HepG2 (cell line): ENCODE measurements at regions not wholly inside any gene's neighbourhood (a gene's known extent, or its start where the extent isn't known, plus 50 kb on each side); places are given as distances from the start of the nearest gene placed in this dataset.

Experiments
- ATF7-NPFF ChIP-seq: sonication (generic); formaldehyde crosslinking; IDR thresholded peaks from 2 replicates; pipeline ENCODE4 v1.8.1; 2023; ENCODE audit warnings: mild to moderate bottlenecking, low read depth, missing genetic modification reagents, moderate library complexity
- ELF3 ChIP-seq: IDR thresholded peaks from 2 replicates; pipeline ENCODE4 v1.6.1; 2016; ENCODE audit warnings: missing genetic modification reagents, missing compliant biosample characterization
- ELF4 ChIP-seq: sonication (generic); formaldehyde crosslinking; IDR thresholded peaks from 2 replicates; pipeline ENCODE4 v1.5.0; 2020; ENCODE audit warnings: missing genetic modification reagents, mild to moderate bottlenecking, moderate library complexity, borderline replicate concordance
- MBD4 ChIP-seq: IDR thresholded peaks from 2 replicates; pipeline ENCODE4 v1.6.1; 2012; ENCODE audit warnings: low read length, inconsistent platforms, borderline replicate concordance
- MXI1 ChIP-seq: IDR thresholded peaks from 3 replicates; pipeline ENCODE4 v1.6.1; 2012; ENCODE audit warnings: low read depth, low read length, inconsistent platforms, borderline replicate concordance
- NBN ChIP-seq: fragments of 450-650 bp; conservative IDR thresholded peaks from 2 replicates; pipeline ENCODE4 v1.6.1; 2017
- RAD21 ChIP-seq: fragments of 450-650 bp; formaldehyde crosslinking; IDR thresholded peaks from 2 replicates; pipeline ENCODE4 v1.5.0; 2020; ENCODE audit warnings: mild to moderate bottlenecking
- REL ChIP-seq: sonication (generic); formaldehyde crosslinking; conservative IDR thresholded peaks from 2 replicates; pipeline ENCODE4 v1.8.0; 2022; ENCODE audit warnings: mild to moderate bottlenecking, missing genetic modification reagents, moderate library complexity
- RELA ChIP-seq: sonication (generic); formaldehyde crosslinking; IDR thresholded peaks from 2 replicates; pipeline ENCODE4 v1.4.0; 2020; ENCODE audit warnings: missing genetic modification reagents
- ZNF143 ChIP-seq: sonication (generic); formaldehyde crosslinking; IDR thresholded peaks from 2 replicates; pipeline ENCODE4 v1.4.0; 2020; ENCODE audit warnings: missing genetic modification reagents
- ZNF235 ChIP-seq: sonication (generic); formaldehyde crosslinking; IDR thresholded peaks from 2 replicates; pipeline ENCODE4 v1.8.1; 2023; ENCODE audit warnings: mild to moderate bottlenecking, missing genetic modification reagents, borderline replicate concordance
- ZNF317 ChIP-seq: sonication (generic); formaldehyde crosslinking; IDR thresholded peaks from 2 replicates; pipeline ENCODE4 v1.5.0; 2020; ENCODE audit warnings: mild to moderate bottlenecking, missing genetic modification reagents
- ZNF552 ChIP-seq: sonication (generic); formaldehyde crosslinking; IDR thresholded peaks from 2 replicates; pipeline ENCODE4 v1.9.0; 2022; ENCODE audit warnings: missing genetic modification reagents, mild to moderate bottlenecking, borderline replicate concordance
- ZNF556 ChIP-seq: sonication (generic); formaldehyde crosslinking; IDR thresholded peaks from 2 replicates; pipeline ENCODE4 v1.4.0; 2020; ENCODE audit warnings: mild to moderate bottlenecking, missing genetic modification reagents, borderline replicate concordance
- ZSCAN25 ChIP-seq: sonication (generic); formaldehyde crosslinking; IDR thresholded peaks from 2 replicates; pipeline ENCODE4 v1.8.0; 2022; ENCODE audit warnings: mild to moderate bottlenecking, missing genetic modification reagents
- TF ChIP-seq, protein P1 (sequence below): sonication (generic); formaldehyde crosslinking; IDR thresholded peaks from 2 replicates; pipeline ENCODE4 v1.5.1; 2020; ENCODE audit warnings: mild to moderate bottlenecking, moderate library complexity, missing genetic modification reagents
- TF ChIP-seq, protein P2 (sequence below): IDR thresholded peaks from 2 replicates; pipeline ENCODE4 v1.6.1; 2016; ENCODE audit warnings: low read depth
- TF ChIP-seq, protein P3 (sequence below): sonication (generic); formaldehyde crosslinking; IDR thresholded peaks from 2 replicates; pipeline ENCODE4 v1.4.0; 2020; ENCODE audit warnings: missing genetic modification reagents, mild to moderate bottlenecking, borderline replicate concordance
- TF ChIP-seq, protein P4 (sequence below): sonication (generic); formaldehyde crosslinking; IDR thresholded peaks from 2 replicates; pipeline ENCODE4 v1.4.0; 2020; ENCODE audit warnings: missing genetic modification reagents, borderline replicate concordance

DNA sequence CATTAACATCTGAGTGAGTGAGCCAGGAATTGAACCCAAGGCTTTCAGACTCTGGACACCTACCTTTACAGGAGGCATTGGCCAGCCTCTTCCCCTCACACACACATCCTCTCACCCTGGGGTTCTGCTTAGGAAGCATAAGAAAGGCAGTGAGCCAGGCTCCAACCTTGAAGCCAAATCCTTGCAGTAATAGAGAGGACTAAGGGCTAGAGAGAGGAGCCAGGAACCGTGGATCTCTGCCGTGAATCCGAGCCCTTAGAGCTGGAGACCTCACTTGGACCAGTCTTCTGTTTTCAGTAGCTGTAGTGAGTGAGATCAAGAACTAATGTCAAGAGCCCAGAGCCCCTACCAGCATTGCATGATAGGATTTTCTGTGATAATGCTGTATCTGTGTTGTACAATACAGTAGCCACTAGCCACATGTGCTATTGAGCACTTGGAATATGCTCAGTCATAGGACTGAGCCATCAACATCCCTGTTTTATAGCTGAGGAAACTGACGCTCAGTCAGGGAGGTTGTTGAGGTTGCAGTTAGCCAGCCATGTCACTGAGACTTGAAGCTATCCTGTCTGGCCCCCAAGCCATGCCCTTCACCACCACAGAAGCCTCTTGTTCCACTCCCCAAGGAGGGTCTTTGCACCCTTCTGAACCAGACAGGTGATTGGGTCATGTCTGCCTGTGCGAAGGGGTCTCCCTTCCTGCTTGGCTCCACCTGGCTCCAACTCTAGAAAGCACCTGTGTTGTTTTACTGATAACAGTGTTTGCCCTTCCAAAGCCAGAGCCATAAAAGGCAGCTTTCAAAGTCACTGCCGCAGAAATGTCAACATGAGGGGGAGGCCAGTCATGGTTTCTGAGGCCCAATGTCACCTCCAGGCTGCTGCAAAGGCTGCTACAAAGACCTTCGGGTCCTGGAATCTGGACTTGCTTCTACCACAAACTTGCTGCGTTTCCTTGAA, 101.1 kb upstream of the JUN start (continued):
- TF ChIP-seq ELF4 (CRISPR knock-in tag), result peak; percentile 78; the same call in 1 of the 2 replicates
- TF ChIP-seq ATF7-NPFF (CRISPR knock-in tag), result no peak
- TF ChIP-seq RELA (CRISPR knock-in tag), result peak; percentile 49; the same call in 1 of the 2 replicates
- peak; percentile 78 for TF ChIP-seq ZNF143
- 0 out of 2 replicates have a peak, but pooled peaks have one; percentile 31 for TF ChIP-seq ZNF235 (CRISPR knock-in tag)
- peak; percentile 55; the same call in 1 of the 2 replicates for TF ChIP-seq ZNF552 (CRISPR knock-in tag)
- TF ChIP-seq, protein P1, sequence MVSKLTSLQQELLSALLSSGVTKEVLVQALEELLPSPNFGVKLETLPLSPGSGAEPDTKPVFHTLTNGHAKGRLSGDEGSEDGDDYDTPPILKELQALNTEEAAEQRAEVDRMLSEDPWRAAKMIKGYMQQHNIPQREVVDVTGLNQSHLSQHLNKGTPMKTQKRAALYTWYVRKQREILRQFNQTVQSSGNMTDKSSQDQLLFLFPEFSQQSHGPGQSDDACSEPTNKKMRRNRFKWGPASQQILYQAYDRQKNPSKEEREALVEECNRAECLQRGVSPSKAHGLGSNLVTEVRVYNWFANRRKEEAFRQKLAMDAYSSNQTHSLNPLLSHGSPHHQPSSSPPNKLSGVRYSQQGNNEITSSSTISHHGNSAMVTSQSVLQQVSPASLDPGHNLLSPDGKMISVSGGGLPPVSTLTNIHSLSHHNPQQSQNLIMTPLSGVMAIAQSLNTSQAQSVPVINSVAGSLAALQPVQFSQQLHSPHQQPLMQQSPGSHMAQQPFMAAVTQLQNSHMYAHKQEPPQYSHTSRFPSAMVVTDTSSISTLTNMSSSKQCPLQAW (CRISPR knock-in tag), result peak; percentile 92
- TF ChIP-seq, protein P2, sequence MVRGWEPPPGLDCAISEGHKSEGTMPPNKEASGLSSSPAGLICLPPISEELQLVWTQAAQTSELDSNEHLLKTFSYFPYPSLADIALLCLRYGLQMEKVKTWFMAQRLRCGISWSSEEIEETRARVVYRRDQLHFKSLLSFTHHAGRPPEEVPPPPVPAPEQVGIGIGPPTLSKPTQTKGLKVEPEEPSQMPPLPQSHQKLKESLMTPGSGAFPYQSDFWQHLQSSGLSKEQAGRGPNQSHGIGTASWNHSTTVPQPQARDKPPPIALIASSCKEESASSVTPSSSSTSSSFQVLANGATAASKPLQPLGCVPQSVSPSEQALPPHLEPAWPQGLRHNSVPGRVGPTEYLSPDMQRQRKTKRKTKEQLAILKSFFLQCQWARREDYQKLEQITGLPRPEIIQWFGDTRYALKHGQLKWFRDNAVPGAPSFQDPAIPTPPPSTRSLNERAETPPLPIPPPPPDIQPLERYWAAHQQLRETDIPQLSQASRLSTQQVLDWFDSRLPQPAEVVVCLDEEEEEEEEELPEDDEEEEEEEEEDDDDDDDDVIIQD, result peak; percentile 32; the same call in 1 of the 2 replicates
- peak; percentile 59 for TF ChIP-seq RAD21 (CRISPR knock-in tag)
- TF ChIP-seq MXI1, result no peak; the same call in 2 of the 3 replicates
- TF ChIP-seq, protein P3, sequence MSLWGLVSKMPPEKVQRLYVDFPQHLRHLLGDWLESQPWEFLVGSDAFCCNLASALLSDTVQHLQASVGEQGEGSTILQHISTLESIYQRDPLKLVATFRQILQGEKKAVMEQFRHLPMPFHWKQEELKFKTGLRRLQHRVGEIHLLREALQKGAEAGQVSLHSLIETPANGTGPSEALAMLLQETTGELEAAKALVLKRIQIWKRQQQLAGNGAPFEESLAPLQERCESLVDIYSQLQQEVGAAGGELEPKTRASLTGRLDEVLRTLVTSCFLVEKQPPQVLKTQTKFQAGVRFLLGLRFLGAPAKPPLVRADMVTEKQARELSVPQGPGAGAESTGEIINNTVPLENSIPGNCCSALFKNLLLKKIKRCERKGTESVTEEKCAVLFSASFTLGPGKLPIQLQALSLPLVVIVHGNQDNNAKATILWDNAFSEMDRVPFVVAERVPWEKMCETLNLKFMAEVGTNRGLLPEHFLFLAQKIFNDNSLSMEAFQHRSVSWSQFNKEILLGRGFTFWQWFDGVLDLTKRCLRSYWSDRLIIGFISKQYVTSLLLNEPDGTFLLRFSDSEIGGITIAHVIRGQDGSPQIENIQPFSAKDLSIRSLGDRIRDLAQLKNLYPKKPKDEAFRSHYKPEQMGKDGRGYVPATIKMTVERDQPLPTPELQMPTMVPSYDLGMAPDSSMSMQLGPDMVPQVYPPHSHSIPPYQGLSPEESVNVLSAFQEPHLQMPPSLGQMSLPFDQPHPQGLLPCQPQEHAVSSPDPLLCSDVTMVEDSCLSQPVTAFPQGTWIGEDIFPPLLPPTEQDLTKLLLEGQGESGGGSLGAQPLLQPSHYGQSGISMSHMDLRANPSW (CRISPR knock-in tag), result 0 out of 2 replicates have a peak, but pooled peaks have one; percentile 61
- TF ChIP-seq NBN, result no peak
- TF ChIP-seq ELF3 (CRISPR knock-in tag), result peak; percentile 96
- TF ChIP-seq ZNF317, result peak; percentile 93
- peak; percentile 96; the same call in 1 of the 2 replicates for TF ChIP-seq ZNF556
- TF ChIP-seq REL, result no peak
- peak; percentile 67; the same call in 1 of the 2 replicates for TF ChIP-seq MBD4
- peak; percentile 75 for TF ChIP-seq ZSCAN25
- TF ChIP-seq, protein P4, sequence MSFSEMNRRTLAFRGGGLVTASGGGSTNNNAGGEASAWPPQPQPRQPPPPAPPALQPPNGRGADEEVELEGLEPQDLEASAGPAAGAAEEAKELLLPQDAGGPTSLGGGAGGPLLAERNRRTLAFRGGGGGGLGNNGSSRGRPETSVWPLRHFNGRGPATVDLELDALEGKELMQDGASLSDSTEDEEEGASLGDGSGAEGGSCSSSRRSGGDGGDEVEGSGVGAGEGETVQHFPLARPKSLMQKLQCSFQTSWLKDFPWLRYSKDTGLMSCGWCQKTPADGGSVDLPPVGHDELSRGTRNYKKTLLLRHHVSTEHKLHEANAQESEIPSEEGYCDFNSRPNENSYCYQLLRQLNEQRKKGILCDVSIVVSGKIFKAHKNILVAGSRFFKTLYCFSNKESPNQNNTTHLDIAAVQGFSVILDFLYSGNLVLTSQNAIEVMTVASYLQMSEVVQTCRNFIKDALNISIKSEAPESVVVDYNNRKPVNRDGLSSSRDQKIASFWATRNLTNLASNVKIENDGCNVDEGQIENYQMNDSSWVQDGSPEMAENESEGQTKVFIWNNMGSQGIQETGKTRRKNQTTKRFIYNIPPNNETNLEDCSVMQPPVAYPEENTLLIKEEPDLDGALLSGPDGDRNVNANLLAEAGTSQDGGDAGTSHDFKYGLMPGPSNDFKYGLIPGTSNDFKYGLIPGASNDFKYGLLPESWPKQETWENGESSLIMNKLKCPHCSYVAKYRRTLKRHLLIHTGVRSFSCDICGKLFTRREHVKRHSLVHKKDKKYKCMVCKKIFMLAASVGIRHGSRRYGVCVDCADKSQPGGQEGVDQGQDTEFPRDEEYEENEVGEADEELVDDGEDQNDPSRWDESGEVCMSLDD (CRISPR knock-in tag), result 0 out of 2 replicates have a peak, but pooled peaks have one; percentile 31
